ENCODE measurements at regions not wholly inside any gene's neighbourhood (a gene's known extent, or its start where the extent isn't known, plus 50 kb on each side); places are given as distances from the start of the nearest gene placed in this dataset.

DNA sequence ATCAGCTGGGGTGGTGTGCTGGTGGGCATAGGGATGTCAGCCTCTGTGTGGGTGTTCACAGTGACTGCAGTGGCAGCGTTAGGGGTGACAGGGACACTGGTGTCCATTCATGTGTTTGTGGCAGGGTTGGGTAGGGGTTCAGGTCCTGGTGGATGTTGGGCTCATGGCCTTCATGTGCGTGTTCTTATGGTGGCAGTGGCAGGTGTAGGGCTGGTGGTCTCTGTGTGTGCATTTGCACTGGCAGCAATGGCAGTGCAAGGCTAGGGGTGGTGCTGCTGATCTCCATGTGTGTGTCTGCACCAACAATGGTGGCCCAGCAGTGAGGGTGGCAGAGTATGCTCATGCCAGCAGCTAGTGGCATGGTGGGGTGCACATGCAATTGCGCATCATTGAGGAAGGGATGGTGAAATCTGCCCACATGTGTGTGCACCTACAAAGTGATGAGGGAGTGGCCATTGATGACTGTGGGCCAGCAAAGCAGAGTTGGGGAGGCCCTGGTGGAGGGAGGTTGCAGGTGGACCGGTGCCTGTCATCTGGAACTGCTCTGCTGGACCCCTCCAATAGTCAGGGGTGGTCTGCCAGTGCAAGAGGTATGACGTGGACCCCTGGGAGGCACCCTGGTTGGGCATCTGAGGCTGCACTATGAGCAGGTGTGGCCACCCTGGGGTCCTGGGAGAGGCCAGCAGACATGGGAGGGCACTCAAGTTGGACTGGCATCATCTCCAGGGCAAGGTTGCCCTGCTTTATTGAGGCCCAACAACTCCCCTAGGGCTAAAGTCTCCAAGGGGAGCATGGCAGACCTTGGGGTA is 182.9 kb downstream of the TTC6 start:
- no peak for TF ChIP-seq SIN3A (IDR thresholded peaks at IDR 0.05; ENCODE audit: borderline replicate concordance, insufficient read depth, low read depth, low read length)
- TF ChIP-seq, protein P1, sequence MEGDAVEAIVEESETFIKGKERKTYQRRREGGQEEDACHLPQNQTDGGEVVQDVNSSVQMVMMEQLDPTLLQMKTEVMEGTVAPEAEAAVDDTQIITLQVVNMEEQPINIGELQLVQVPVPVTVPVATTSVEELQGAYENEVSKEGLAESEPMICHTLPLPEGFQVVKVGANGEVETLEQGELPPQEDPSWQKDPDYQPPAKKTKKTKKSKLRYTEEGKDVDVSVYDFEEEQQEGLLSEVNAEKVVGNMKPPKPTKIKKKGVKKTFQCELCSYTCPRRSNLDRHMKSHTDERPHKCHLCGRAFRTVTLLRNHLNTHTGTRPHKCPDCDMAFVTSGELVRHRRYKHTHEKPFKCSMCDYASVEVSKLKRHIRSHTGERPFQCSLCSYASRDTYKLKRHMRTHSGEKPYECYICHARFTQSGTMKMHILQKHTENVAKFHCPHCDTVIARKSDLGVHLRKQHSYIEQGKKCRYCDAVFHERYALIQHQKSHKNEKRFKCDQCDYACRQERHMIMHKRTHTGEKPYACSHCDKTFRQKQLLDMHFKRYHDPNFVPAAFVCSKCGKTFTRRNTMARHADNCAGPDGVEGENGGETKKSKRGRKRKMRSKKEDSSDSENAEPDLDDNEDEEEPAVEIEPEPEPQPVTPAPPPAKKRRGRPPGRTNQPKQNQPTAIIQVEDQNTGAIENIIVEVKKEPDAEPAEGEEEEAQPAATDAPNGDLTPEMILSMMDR (IDR thresholded peaks at IDR 0.05), result no peak
- TF ChIP-seq, protein P2, sequence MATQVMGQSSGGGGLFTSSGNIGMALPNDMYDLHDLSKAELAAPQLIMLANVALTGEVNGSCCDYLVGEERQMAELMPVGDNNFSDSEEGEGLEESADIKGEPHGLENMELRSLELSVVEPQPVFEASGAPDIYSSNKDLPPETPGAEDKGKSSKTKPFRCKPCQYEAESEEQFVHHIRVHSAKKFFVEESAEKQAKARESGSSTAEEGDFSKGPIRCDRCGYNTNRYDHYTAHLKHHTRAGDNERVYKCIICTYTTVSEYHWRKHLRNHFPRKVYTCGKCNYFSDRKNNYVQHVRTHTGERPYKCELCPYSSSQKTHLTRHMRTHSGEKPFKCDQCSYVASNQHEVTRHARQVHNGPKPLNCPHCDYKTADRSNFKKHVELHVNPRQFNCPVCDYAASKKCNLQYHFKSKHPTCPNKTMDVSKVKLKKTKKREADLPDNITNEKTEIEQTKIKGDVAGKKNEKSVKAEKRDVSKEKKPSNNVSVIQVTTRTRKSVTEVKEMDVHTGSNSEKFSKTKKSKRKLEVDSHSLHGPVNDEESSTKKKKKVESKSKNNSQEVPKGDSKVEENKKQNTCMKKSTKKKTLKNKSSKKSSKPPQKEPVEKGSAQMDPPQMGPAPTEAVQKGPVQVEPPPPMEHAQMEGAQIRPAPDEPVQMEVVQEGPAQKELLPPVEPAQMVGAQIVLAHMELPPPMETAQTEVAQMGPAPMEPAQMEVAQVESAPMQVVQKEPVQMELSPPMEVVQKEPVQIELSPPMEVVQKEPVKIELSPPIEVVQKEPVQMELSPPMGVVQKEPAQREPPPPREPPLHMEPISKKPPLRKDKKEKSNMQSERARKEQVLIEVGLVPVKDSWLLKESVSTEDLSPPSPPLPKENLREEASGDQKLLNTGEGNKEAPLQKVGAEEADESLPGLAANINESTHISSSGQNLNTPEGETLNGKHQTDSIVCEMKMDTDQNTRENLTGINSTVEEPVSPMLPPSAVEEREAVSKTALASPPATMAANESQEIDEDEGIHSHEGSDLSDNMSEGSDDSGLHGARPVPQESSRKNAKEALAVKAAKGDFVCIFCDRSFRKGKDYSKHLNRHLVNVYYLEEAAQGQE (IDR thresholded peaks at IDR 0.05; ENCODE audit: insufficient read depth in 1 of 2, low read depth in 2 of 2, low read length in 1 of 2), result no peak
- TF ChIP-seq POLR2AphosphoS5 (IDR thresholded peaks at IDR 0.05; ENCODE audit: low read depth, low read length), result no peak
- TF ChIP-seq TCF7L2 (IDR thresholded peaks at IDR 0.05; ENCODE audit: low read depth, low read length), result no peak
